Embryonic facial prominence (tissue), 1 donor: ENCODE measurements at regions not wholly inside any gene's neighbourhood (a gene's known extent, or its start where the extent isn't known, plus 50 kb on each side); places are given as distances from the start of the nearest gene placed in this dataset.
A peak's percentile ranks its signal among the peaks of the same experiment; 100 is the strongest.
"Not testable (repeated sequence)": the region's sequence is repeated elsewhere in the genome, so short reads cannot be mapped to it uniquely, and the experiment has no call there.

ENCODE experiments used
- DNase-seq: peaks from one replicate; pipeline ENCODE4 v3.0.0-alpha.2; 2016; ENCODE audit errors: extremely low spot score

DNA sequence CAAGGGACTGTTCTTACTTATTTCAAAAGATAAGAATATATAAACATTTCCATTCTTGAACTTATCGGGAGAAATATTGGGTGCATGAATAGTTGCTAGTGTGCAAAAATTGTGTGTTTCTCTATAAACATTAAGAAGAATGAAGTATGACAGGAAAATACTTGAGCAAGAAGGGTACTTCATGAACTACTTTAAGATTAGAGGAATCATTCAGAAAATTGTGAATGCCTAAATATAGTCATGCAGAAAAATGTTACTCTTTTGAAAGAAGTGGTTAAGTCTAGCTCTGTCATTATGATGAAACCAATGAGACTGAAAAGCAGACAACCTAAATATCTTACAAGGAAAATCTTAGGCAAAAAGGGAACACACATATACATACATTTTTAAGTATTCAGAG lies 207.8 kb upstream of the PCDH18 start:
- DNase-seq = no peak

DNA sequence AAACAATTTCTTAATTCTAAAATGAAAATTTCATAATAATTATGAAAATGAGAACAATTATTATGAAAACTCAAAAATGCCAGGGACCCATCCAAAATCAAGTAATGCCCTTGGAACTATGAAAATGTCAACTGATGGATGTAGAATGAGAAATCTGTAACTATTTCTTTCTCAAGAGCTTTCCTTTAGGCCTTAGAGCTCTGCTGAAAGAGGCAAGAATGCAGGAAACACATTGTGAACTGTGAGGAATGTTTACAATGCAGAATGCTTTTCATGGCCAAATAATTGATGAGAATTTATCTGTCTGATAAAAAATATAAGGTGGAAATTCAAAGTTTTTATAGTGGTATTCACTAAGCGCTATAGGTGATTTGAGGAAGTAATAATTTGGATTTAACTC lies 207.1 kb upstream of the PCDH18 start:
- DNase-seq = no peak

GRCh38 chr4:137738375-137738990 lies 206.2 kb upstream of the PCDH18 start:
- no peak for DNase-seq

DNA sequence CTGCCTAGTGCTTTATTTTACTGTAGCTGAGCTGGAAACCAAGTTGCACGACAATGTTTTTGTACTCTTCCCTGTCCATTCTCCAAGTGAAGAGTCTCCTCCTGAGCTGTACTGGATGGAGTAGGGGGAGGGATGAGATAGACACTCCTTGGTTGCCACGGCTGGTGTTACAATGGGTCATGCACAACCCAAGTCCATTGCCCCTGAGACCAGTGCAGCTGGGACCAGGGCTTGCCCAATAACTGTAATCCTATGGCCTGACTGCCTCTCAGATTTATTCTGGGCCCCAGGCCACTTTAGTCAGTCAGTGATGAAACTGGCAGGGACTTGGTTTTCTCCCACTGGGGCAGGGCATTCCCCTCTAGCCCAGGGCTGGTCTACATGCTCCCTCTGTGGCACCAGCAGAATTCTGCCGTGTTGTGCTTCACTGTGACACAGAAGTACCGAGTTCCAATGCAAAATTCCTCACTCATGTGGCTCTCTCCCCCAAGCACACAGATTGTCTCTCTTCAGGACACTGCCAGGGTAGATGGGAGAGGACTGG lies 203.3 kb upstream of the PCDH18 start:
- DNase-seq = no peak

DNA sequence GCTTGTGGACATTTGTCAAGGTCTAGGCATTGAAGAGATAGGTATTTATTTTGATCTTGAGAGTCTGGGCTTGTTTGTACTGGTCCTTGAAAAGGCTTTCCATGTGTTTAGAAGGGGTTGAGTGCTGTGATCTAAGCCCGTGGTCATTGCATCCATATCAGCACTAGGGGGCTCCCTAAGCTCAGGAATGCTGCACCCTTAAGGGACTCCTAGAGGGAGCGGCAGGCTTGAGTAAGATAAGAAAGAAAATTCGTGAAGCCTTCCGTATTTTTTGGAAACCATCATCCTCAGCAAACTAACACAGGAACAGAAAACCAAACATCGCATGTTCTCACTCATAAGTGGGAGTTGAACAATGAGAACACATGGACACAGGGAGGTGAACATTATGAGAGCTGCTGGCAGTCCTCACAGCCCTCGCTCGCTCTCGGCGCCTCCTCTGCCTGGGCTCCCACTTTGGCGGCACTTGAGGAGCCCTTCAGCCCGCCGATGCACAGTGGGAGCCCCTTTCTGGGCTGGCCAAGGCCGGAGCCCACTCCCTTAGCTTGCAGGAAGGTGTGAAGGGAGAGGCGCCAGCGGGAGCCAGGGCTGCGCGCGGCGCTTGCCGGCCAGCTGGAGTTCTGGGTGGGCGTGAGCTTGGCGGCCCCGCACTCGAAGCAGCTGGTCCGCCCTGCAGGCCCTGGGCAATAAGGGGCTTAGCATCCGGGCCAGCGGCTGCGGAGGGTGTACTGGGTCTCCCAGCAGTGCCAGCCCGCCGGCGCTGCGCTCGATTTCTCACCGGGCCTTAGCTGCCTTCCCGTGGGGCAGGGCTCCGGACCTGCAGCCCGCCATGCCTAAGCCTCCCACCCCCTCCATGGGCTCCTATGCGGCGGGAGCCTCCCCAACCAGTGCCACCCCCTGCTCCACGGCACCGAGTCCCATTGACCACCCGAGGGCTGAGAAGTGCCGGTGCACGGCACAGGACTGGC lies 201.2 kb upstream of the PCDH18 start:
- not testable (repeated sequence) for DNase-seq

GRCh38 chr4:137722910-137723309 lies 190.6 kb upstream of the PCDH18 start:
- DNase-seq = no peak

DNA sequence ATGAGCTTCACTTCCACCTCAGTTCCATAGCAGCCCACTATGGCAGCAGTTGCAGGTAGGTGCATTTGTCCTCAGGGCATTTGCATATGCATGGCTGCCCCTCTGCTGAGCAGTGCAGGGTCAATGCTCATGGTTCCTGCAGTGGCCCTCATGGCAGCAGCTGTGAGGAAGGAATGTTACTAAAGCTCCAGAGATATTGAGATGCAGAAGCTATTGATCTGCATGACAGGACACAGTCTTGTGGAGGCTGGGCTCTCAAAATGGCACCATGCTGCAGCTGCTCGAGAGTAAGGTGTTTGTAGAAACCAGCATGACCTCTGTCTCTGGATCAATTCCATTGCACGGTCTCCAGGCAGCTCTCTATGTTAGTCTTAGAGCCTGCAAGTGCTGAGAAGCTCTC lies 179.2 kb upstream of the PCDH18 start:
- no peak for DNase-seq

DNA sequence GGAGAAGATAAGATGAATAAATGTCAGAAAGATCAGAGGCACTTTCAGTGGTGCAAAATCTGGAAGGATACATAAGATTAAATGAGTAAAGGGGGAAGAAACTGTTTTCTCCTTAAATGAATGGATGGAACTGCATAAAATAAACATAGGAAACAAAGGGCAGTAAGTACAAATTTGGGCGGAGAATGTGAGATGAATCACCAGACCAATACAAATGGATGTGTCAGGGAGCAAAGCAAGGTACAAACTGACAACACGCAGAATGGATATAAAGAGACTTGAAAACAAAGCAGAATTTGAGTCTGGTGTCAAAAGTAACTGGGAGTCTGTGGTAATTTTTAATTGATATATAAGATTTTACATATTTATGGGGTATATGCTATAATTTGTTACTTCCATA lies 175.3 kb upstream of the PCDH18 start:
- DNase-seq = no peak

DNA sequence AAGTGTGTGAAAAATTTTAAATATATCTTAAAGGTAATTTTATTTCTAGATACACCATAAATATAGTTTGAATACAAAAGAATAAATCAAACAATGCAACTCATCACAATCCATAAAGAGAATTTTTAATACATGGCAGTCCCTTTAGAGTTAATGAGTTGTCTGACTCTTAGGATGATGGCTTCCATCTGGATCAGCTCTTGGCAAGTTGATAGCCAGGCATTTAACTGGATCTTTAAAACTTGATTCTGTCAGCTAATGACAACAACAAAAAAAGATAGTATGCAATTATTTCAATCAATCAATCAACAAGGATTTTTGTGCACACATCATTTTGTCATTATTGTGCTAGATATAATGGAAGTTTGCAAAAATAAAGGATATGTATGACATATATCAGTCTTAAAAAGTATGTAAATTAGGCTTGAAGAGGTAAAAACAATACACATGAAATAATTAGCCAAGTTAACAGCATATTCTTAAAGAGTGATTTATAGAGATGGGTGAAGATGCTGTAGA lies 174.9 kb upstream of the PCDH18 start:
- DNase-seq = no peak

DNA sequence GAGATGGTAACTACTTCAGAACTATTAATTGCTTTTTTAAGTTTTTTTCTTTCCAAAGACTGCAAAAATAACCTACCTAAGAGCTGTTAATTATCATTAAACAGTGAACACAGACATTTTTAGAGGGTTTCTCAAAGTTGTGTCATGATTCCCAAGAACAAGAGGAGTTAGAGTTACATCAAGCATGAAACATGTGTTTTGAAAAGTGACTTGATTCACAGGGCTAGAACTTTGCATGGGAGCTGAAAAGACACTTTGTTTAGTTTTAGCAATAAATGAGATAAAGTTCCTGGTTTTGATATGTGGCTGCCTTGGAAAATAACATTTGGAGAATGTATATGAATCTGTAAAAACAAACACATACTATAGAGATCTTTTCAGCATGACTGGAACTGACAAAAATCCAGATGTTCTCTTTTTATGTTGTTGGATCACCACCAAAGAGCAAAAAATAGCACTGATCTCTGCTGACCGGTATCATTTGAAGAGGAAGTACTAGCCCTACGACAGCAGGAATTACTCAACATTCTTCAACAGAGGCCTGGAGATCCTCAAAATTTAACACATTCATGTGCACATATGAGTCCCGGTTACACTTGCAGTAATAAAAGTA lies 173.0 kb upstream of the PCDH18 start:
- DNase-seq = no peak

DNA sequence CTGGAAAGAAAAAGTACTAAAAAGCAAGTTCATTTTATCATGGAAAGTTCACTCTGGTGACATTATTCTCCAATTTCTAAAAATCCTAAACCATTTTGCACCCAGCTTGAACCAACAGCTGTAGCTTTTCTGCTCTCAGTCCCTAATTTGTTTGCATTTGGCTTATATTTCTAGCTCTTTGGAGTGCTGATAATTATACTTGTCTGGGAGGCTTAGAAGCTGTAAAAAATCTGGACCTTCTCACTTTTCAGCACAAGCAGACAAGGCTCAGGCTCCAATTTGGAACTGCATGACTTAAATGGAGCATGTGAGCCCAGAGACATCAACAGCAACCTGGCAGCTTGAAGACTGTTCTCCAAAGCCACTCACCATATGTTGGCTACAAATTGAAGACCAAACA lies 170.9 kb upstream of the PCDH18 start:
- no peak for DNase-seq

DNA sequence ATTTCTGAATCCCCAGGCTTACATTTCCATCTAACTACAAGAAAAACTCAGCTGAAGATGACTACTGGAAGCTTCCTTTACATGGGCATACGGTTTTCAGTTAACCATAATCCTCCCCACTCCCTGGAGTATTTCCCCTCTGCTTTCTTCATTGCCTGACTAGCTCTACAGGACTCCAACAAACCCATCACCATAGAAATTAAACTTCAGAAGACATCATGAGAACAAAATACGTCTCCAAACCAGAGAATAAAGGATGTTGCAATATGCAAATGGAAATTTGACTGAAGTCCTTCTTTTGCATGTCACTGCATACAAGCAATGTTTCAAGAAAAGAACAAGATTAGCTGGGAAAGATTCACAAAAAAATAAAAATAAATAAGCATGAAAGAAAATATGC lies 170.2 kb upstream of the PCDH18 start:
- no peak for DNase-seq

DNA sequence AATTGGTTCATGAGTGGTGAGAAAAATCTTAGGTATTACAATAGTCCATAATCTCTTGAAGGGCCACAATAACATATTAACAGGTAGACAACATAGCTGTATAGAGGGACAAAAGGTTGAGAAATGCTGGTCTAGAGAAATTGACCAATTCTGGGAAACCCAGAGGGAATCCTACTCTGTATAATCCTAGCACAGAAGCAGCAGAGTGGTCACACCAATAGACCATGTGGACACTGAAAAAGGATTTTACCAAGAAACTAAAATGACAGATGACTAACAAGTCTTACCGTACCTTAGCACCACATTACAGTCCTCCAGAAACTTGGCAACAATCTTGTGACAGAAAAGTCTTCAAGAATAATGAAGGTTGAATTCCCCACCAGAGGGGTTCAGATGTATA lies 169.1 kb upstream of the PCDH18 start:
- no peak for DNase-seq

- no peak for DNase-seq
These were observed 168.5 kb upstream of the PCDH18 start for GRCh38 chr4:137700751-137701150.

- no peak for DNase-seq
These were observed 167.8 kb upstream of the PCDH18 start for GRCh38 chr4:137700072-137700471.

DNA sequence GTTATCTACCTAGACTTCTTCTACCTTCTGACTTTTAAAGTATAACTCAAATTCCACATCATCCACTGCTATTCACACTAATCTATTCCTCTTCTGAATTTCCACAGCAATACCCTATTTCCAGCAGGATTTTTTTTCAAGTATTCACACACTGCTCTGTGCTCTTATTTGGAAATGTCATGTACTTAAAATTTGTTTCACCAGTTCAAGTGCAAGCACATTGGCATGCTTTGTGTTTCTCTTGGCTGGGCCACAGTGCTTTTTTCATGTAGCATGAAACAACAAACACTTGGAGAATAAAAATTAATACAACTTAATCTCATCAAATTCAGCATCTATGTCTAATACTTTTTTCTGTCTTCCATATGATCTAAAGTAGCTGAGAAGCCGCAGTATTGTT lies 161.8 kb upstream of the PCDH18 start:
- no peak for DNase-seq

DNA sequence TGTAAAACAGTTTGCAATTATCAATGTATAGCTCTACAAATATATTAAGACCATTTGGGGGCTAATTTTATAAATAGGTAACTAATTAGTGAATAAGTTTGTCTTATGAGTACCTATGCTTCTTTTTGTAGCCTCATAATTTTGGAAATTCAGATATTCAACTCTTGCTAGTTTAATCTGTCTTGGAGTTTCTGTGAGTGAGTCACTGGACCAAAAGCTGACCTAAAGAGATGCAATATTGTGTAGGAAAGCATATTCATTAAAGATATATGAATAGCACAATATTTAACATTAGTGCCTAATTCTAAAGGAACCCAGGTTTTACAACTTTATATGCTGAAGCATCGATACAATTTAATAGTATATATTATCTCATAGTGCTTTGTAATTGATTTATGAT lies 161.3 kb upstream of the PCDH18 start:
- no peak for DNase-seq

- no peak for DNase-seq
These were observed 159.9 kb upstream of the PCDH18 start for GRCh38 chr4:137692205-137692604.

GRCh38 chr4:137688651-137689050 lies 156.4 kb upstream of the PCDH18 start:
- no peak for DNase-seq

- peak; percentile 83 for DNase-seq
These were observed 153.1 kb upstream of the PCDH18 start for GRCh38 chr4:137685357-137685756.

DNA sequence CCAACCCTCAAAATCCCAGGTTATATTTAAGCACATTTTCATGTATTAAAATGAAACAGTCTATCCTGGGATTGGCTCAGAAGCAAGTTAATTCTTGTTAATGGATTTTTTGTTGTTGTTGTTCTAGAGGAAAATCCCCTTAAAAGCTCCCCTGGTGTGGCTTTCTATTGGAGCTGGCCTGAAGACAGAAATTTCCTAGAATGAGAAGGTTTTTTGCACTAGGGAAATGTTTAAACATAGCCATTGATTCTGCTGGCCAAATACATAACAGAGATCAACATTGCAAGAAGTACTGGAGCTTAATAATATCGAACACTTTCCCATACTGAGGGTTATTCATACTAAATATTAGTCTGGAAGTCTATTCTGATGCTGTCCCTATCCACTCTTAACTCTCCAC lies 148.8 kb upstream of the PCDH18 start:
- no peak for DNase-seq

DNA sequence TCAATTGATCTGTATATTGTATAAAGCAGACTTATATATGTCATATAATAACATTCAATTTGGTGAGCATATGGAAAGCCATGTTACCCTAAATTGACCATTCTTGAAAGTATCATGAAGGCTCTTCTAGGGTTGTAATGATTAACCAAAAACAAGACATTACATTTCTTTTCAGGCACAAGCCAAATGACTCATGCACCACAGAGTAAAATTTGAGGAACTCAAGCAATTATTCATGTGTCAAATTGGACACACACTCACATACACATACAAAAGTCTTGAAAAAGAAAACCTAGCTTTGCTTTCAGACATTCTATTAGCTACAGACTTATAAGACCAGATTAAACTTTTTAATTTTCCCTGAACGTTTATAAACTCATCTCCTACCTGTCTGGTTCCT lies 146.5 kb upstream of the PCDH18 start:
- DNase-seq = no peak
